ENCODE measurements at regions not wholly inside any gene's neighbourhood (a gene's known extent, or its start where the extent isn't known, plus 50 kb on each side); places are given as distances from the start of the nearest gene placed in this dataset.

DNA sequence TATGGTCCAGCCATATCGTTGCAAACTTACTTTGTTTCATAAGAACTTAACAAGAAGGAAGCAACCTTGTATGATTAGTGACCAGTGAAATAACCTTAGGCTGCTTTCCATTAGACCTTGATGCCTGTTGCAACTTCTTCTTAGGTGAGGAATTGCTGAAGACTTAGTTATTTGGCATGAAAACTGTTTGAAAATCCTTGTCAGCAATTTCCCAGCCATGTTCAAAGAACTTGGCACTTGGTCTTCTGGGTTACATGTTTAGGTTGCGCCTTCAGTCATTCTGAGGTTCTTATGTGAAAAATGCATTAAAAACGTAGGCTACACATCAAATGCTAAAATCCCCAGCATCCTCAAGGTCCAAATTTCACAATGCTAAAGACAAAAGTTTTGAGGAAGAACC lies 232.0 kb upstream of the CEP162 start:
- no peak for DNase-seq

GRCh38 chr6:84458271-84458670 lies 230.8 kb upstream of the CEP162 start:
- DNase-seq = no peak

DNA sequence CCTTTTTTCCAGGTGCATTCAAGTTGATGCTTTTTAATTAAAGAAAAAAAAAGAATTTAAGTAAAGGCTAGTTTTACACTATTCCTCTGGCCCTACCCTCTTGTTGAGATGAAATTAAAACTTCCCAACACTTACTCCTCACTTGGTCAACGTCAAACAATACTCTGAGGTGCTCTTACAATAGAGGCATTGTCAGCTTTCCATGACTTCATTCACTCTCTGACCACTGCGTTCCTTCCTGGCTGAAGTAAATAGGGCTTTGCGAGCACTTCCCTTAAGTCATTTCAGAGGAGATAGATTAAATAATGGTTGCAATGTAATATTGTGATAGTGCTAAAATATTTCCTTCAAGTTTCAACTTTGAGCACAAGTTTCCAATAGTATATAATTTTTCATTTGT lies 229.8 kb upstream of the CEP162 start:
- DNase-seq = no peak

DNA sequence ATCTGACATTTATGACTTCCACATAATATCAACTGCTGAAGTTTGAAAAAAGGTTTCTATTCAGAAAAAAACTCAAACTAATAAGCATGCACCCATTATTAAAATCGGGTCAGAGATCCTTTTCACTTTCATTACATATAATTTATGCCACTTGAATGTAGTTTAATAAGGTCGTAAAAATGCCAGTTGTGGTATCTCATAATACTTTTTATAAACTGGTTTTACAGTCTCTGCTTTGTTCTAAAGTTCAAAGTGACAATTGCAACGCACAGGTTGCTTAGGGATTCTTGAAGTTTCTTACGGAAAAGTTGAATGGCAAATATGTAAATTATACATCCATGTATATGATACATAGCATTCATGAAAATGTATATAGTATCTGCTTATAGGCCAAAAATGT lies 229.4 kb upstream of the CEP162 start:
- no peak for DNase-seq

GRCh38 chr6:84455511-84456029 lies 228.1 kb upstream of the CEP162 start:
- no peak for DNase-seq

- no peak for DNase-seq
These were observed 226.1 kb upstream of the CEP162 start for GRCh38 chr6:84453499-84453898.

GRCh38 chr6:84450018-84450417 lies 222.6 kb upstream of the CEP162 start:
- DNase-seq = no peak

GRCh38 chr6:84449220-84449619 lies 221.8 kb upstream of the CEP162 start:
- peak; percentile 26 for DNase-seq

GRCh38 chr6:84448331-84448730 lies 220.9 kb upstream of the CEP162 start:
- DNase-seq = no peak

GRCh38 chr6:84447651-84448050 lies 220.2 kb upstream of the CEP162 start:
- no peak for DNase-seq

DNA sequence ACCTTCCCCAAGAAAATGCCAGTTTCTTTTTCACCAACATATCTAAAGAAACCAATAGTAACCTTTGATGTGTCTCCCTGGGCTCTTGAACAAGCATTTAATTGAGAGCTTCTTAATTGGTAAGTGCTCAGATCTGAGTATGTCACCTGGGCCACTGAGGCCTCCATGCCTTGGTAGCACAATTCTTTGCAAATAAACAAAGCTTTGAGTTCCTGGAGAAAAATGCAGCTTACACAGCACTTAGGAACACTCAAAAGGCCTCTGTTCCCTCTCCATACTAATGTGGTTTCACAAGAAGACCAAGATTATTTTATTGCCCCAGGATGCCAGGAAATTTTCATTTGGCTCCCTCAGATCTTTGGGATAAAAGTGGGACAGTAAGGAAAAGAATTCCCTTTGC lies 217.6 kb upstream of the CEP162 start:
- DNase-seq = no peak

GRCh38 chr6:84442208-84442607 lies 214.8 kb upstream of the CEP162 start:
- DNase-seq = no peak

DNA sequence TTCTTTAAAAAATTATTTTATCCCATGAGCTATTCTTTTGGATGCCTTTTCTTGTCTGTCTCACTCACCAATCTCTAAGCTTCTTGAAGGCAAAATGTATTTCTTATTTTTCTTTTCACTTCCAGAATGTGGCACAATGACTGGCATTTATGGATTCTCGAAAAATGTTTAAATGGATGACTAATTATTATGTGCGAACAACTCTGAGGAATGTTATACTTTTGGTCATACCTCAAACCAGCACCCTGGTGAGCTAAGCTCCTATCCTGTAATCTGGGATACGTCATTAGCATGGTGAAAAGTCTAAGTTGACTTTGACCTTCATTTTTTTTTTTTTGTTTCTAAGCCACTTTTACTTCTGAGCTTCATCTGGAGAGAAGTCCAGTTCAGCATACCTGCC lies 214.0 kb upstream of the CEP162 start:
- no peak for DNase-seq

DNA sequence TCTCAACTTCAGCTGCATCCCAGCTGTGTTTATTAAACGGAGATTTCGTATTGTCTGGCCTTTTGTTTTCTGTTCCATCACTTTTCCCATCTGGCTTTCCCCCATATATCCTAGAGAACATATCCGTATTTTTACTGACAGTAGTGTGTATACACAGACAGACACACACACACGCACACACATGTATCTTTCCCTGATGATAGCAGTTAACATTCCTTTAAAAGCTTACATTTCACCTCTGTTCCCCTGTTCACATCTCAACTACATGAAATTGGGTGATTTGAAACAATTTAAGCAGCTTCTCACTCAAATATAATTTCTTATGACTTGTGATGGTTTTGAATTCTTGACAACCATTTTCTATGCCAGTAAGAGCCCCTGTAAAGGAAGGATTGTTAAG lies 207.1 kb upstream of the CEP162 start:
- no peak for DNase-seq

GRCh38 chr6:84432619-84433018 lies 205.2 kb upstream of the CEP162 start:
- no peak for DNase-seq

- peak; percentile 14 for DNase-seq
These were observed 201.0 kb upstream of the CEP162 start for GRCh38 chr6:84428300-84428907.

- DNase-seq = no peak
These were observed 198.7 kb upstream of the CEP162 start for GRCh38 chr6:84425971-84426705.

- no peak for DNase-seq
These were observed 197.5 kb upstream of the CEP162 start for GRCh38 chr6:84424956-84425355.

GRCh38 chr6:84422380-84422968 lies 195.0 kb upstream of the CEP162 start:
- no peak for DNase-seq

- no peak for DNase-seq
These were observed 193.6 kb upstream of the CEP162 start for GRCh38 chr6:84421031-84421430.

DNA sequence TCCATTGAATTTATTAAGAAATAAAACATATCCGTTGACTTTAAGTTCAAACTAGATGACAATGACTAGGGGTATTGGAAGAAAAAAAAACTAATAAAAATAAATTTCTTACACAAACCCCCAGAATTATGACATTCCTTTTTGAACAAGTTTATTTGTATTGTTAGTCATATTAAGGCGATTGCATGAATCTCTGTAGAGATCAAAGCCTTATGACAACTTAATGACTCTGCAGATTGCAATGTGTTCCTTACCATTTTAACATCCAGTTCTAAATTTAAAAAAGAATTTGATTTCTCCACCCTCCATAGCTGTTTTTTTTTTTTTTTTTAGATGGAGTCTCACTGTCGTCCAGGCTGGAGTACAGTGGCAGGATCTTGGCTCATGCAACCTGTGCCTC lies 189.8 kb upstream of the CEP162 start:
- DNase-seq = no peak

DNA sequence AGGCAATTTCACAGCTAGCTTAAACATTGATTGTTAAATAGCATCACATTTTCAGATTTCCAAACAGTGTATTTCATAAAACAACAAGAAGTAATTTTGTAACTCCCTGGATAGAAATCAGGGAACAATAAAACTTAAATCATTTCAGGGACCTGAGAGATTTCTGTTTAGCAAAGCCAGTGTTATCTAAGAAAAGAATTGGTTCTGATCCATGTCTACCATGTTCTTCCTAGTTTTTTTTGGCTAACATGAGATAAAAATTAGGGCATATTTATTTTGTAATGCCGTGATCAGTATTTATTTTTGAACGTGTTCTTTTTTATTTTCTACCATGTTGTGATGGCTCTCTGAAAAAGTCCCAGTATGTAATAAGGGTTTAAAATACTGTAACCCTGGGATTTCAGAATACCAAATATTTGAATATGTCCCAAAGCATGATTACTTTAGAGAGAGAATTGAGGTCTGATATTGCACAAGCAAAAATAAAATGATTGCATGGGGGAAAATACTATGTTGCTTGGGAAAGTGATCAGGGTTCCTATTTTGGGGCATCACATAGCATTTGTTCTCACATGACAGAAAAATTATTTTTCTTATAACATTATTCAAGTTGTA lies 188.7 kb upstream of the CEP162 start:
- DNase-seq = no peak

- no peak for DNase-seq
These were observed 188.1 kb upstream of the CEP162 start for GRCh38 chr6:84415517-84415916.

DNA sequence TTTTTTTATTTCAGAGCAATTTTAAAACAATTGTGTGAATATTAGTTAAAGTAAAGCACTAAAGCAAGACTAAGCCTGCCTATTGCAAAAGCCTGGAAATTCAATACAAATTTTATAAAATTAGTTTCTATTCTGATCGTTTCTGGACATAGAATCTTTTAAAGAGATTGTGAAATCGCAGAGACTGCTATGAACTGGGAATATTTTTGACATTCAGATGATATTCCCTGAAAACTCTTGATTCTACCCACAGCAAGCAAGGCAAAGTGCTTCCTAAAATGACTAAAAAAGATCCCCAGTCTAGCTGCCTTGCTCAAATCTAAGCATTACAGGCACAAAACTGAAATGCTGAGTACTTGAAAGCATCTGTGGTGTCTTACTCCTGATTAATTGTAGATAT lies 187.6 kb upstream of the CEP162 start:
- DNase-seq = no peak
